ENCODE measurements at regions not wholly inside any gene's neighbourhood (a gene's known extent, or its start where the extent isn't known, plus 50 kb on each side); places are given as distances from the start of the nearest gene placed in this dataset.

- Histone ChIP-seq H3K27me3 (ENCODE audit: control insufficient read depth, insufficient read depth, low read length) (no peaks in the 10 kb centered on the region), H3K9me3 (ENCODE audit: control insufficient read depth, insufficient read depth, low read depth, low read length) (no peaks in the 10 kb centered on the region), H3K4me3 (ENCODE audit: low read depth in 2 of 2, low read length in 2 of 2) (no peak overlapping the region), H3K27ac (ENCODE audit: low read length) (no peak overlapping the region), H3K4me1 (ENCODE audit: control insufficient read depth, insufficient read depth, low read length) (no peaks in the 10 kb centered on the region), H3K36me3 (ENCODE audit: control insufficient read depth, insufficient read depth, low read length) (no peaks in the 10 kb centered on the region)
- no TSS peak for BruUV-seq (replicated peaks)
- DNase-seq (ENCODE audit: low read depth, low spot score) (no peak), ATAC-seq (peak; percentile 78; the same call in 1 of the 2 replicates)
- ChIA-PET POLR2A (interaction anchor here (0.6 kb wide), 1 partner anchor 40 kb away, joined by 3 read pairs; no protein-coding TSS in a partner anchor), CTCF (interaction anchor here (0.5 to 1.1 kb wide), 2 partner anchors 47 to 869 kb away, joined by 3 read pairs; no protein-coding TSS in a partner anchor)
- in situ Hi-C loops (cut with HindIII; ENCODE audit: low pct_unique_long_range_greater_than_20kb, low sequenced_read_pairs) (no loop called here), intact Hi-C loops (cut with micrococcal nuclease; ENCODE audit: unreplicated experiment) (no loop called here)
- no peak for TF ChIP-seq CTCF (IDR thresholded peaks at IDR 0.05)
- TF ChIP-seq REST (IDR thresholded peaks at IDR 0.05; ENCODE audit: insufficient read depth in 1 of 2, low read depth in 2 of 2, low read length in 1 of 2), result no peak
- TF ChIP-seq TCF7L2 (IDR thresholded peaks at IDR 0.05; ENCODE audit: low read depth, low read length), result no peak
- no peak for TF ChIP-seq POLR2AphosphoS5 (IDR thresholded peaks at IDR 0.05; ENCODE audit: low read depth, low read length)
- no peak for TF ChIP-seq SIN3A (IDR thresholded peaks at IDR 0.05; ENCODE audit: borderline replicate concordance, insufficient read depth, low read depth, low read length)
These were observed 106.6 kb upstream of the DOCK1 start for GRCh38 chr10:126798649-126799048.

GRCh38 chr10:126803394-126803793, 101.8 kb upstream of the DOCK1 start:
- no peak overlapping the region for H3K27ac ChIP-seq (ENCODE audit: low read length)
- BruUV-seq (replicated peaks), result no TSS peak
- no peaks in the 10 kb centered on the region; the same call in 1 of the 2 replicates for H3K27me3 ChIP-seq (ENCODE audit: control insufficient read depth, insufficient read depth, low read length)
- no peak for DNase-seq (ENCODE audit: low read depth, low spot score)
- H3K4me3 ChIP-seq (ENCODE audit: low read depth in 2 of 2, low read length in 2 of 2), result no peak overlapping the region
- no peak for ATAC-seq
- CTCF ChIA-PET, result no interaction called here
- H3K9me3 ChIP-seq (ENCODE audit: control insufficient read depth, insufficient read depth, low read depth, low read length), result no peaks in the 10 kb centered on the region
- POLR2A ChIA-PET, result no interaction called here
- no peaks in the 10 kb centered on the region for H3K36me3 ChIP-seq (ENCODE audit: control insufficient read depth, insufficient read depth, low read length)
- in situ Hi-C loops (cut with HindIII; ENCODE audit: low pct_unique_long_range_greater_than_20kb, low sequenced_read_pairs) (no loop called here), intact Hi-C loops (cut with micrococcal nuclease; ENCODE audit: unreplicated experiment) (no loop called here)
- no peak for TF ChIP-seq SIN3A (IDR thresholded peaks at IDR 0.05; ENCODE audit: borderline replicate concordance, insufficient read depth, low read depth, low read length)
- TF ChIP-seq CTCF (IDR thresholded peaks at IDR 0.05), result no peak
- TF ChIP-seq POLR2AphosphoS5 (IDR thresholded peaks at IDR 0.05; ENCODE audit: low read depth, low read length), result no peak
- no peak for TF ChIP-seq TCF7L2 (IDR thresholded peaks at IDR 0.05; ENCODE audit: low read depth, low read length)
- TF ChIP-seq REST (IDR thresholded peaks at IDR 0.05; ENCODE audit: insufficient read depth in 1 of 2, low read depth in 2 of 2, low read length in 1 of 2), result no peak
- no peaks in the 10 kb centered on the region for H3K4me1 ChIP-seq (ENCODE audit: control insufficient read depth, insufficient read depth, low read length)

All from Panc1 (cell line).